B cell (primary cell): ENCODE measurements at regions not wholly inside any gene's neighbourhood (a gene's known extent, or its start where the extent isn't known, plus 50 kb on each side); places are given as distances from the start of the nearest gene placed in this dataset.

Experiments used
- ATAC-seq: fragments of 200-7000 bp; cut with Tn5 transposase; one replicate; pipeline ENCODE4 v1.10.0; 2021; ENCODE audit warnings: low read depth, mild to moderate bottlenecking, moderate number of reproducible peaks, moderate library complexity
- CTCF ChIA-PET: fragments of 350-600 bp; sonication (Branson Sonifier 250); formaldehyde crosslinking; loops from one replicate; lab custom pipeline; 2021; ENCODE audit warnings: antibody characterized with exemption, inconsistent platforms; lab: Charles Lee
- POLR2A ChIA-PET: fragments of 350-600 bp; sonication (Branson Sonifier 250); formaldehyde crosslinking; loops from one replicate; lab custom pipeline; 2021; ENCODE audit warnings: antibody characterized with exemption; lab: Charles Lee
- DNase-seq: peaks from one replicate; pipeline ENCODE4 v3.0.0; 2013
- H2AFZ ChIP-seq: 2 replicates; pipeline ENCODE4 v1.6.1; 2012; ENCODE audit warnings: mild to moderate bottlenecking, low read depth, low read length; ENCODE audit not compliant: insufficient read depth, poor library complexity, severe bottlenecking
- H3K27ac ChIP-seq, 2 donors: 1 replicate in 1 of 2; 2 replicates in 1 of 2; pipeline ENCODE4 v1.5.1; 2012 to 2013; ENCODE audit warnings: low read length in 2 of 2, mild to moderate bottlenecking in 2 of 2, moderate library complexity in 1 of 2
- H3K27me3 ChIP-seq, 4 experiments: fragments of 200-600 bp in 1 of 4; sonication (generic) in 1 of 4; replicated peaks in 1 of 4; 1 replicate in 2 of 4; 2 replicates in 2 of 4; pipeline versions ENCODE4 v1.6.1 to v1.7.0; 2013 to 2016; ENCODE audit warnings: low read length in 3 of 4, mild to moderate bottlenecking in 2 of 4, mixed read lengths in 1 of 4, moderate library complexity in 1 of 4; ENCODE audit not compliant: insufficient read depth in 4 of 4, control insufficient read depth in 3 of 4; ENCODE audit errors: control extremely low read depth in 1 of 4
- H3K36me3 ChIP-seq, 2 experiments: replicated peaks in 1 of 2; 1 replicate in 1 of 2; 2 replicates in 1 of 2; pipeline versions ENCODE4 v1.6.1 to v1.7.1; 2013; ENCODE audit warnings: low read length in 1 of 2; ENCODE audit not compliant: insufficient read depth in 2 of 2, control insufficient read depth in 1 of 2; ENCODE audit errors: control extremely low read depth in 1 of 2, extremely low read depth in 1 of 2
- H3K4me1 ChIP-seq, 2 donors: fragments of 200-600 bp in 1 of 2; sonication (generic) in 1 of 2; 1 replicate in 1 of 2; 2 replicates in 1 of 2; pipeline versions ENCODE4 v1.5.1 to v1.6.1; 2013 to 2017; ENCODE audit warnings: low read length in 2 of 2; ENCODE audit not compliant: control insufficient read depth in 2 of 2, insufficient read depth in 2 of 2
- H3K4me2 ChIP-seq: replicated peaks from 2 replicates; pipeline ENCODE3; 2012; ENCODE audit warnings: mild to moderate bottlenecking, low read depth, low read length; ENCODE audit not compliant: poor library complexity, severe bottlenecking
- H3K4me3 ChIP-seq, 5 experiments: fragments of 200-600 bp in 1 of 5; sonication (generic) in 1 of 5; 1 replicate in 3 of 5; 2 replicates in 2 of 5; pipeline versions ENCODE4 v1.5.1 to v1.7.0; 2011 to 2016; ENCODE audit warnings: low read length in 4 of 5, mild to moderate bottlenecking in 4 of 5, low read depth in 2 of 5, control low read depth in 1 of 5, moderate library complexity in 1 of 5; ENCODE audit not compliant: insufficient read depth in 1 of 5; ENCODE audit errors: control extremely low read depth in 1 of 5, extremely low read depth in 1 of 5
- H3K79me2 ChIP-seq: fragments of 200-600 bp; sonication (generic); one replicate; pipeline ENCODE4 v1.6.0; 2016; ENCODE audit warnings: low read length; ENCODE audit not compliant: control insufficient read depth, insufficient read depth
- H3K9ac ChIP-seq: fragments of 200-600 bp; sonication (generic); 2 replicates; pipeline ENCODE4 v1.6.1; 2017; ENCODE audit warnings: mild to moderate bottlenecking, low read length, moderate library complexity
- H3K9me3 ChIP-seq, 3 donors: one replicate each; pipeline versions ENCODE4 v1.6.1 to v1.7.1; 2013; ENCODE audit warnings: low read length in 2 of 3; ENCODE audit not compliant: control insufficient read depth in 2 of 3, insufficient read depth in 1 of 3; ENCODE audit errors: control extremely low read depth in 1 of 3
- H4K20me1 ChIP-seq: 2 replicates; pipeline ENCODE4 v1.6.0; 2012; ENCODE audit warnings: mild to moderate bottlenecking, low read length; ENCODE audit not compliant: insufficient read depth, control insufficient read depth, poor library complexity, severe bottlenecking
- H3K27ac Mint-ChIP-seq: one replicate; pipeline ENCODE4 v1.8.0; 2021; ENCODE audit warnings: mixed read lengths
- H3K27me3 Mint-ChIP-seq: one replicate; pipeline ENCODE4 v1.8.0; 2021; ENCODE audit warnings: mixed read lengths
- H3K4me1 Mint-ChIP-seq: one replicate; pipeline ENCODE4 v1.8.0; 2021; ENCODE audit warnings: mixed read lengths
- H3K4me3 Mint-ChIP-seq: one replicate; pipeline ENCODE4 v1.8.0; 2021; ENCODE audit warnings: mixed read lengths
- H3K9me3 Mint-ChIP-seq: one replicate; pipeline ENCODE4 v1.8.0; 2022; ENCODE audit warnings: mixed read lengths; ENCODE audit not compliant: insufficient read depth
- CTCF ChIP-seq: fragments of 200-600 bp; IDR thresholded peaks from one replicate; pipeline ENCODE4 v1.8.0; 2022; ENCODE audit warnings: antibody characterized with exemption, mild to moderate bottlenecking
- EZH2 ChIP-seq: IDR thresholded peaks from 2 replicates; pipeline ENCODE4 v1.6.1; 2012; ENCODE audit warnings: borderline replicate concordance, low read depth, mild to moderate bottlenecking, moderate library complexity, low read length; ENCODE audit not compliant: insufficient read depth, poor library complexity, severe bottlenecking
- WGBS: methylation state at CpG from one replicate; pipeline ENCODE4 v1.1.5; 2013; ENCODE audit warnings: missing lambda C conversion rate; ENCODE audit not compliant: insufficient coverage; 5-methylcytosine and 5-hydroxymethylcytosine counted together
- intact Hi-C: fragments of 100-400 bp; cut with micrococcal nuclease; formaldehyde crosslinking; loops from one replicate; pipeline ENCODE4 v1.10.0; 2022

- intact Hi-C loops = no loop called here
- peaks cover 0 to 3% (median 0%) of the 10 kb centered on the region in 4 experiments for H3K27me3 ChIP-seq
- Mint-ChIP-seq H3K9me3 (no peaks in the 10 kb centered on the region), H3K4me3 (no peak overlapping the region), H3K27me3 (peaks cover 4% of the 10 kb centered on the region), H3K27ac (no peak overlapping the region), H3K4me1 (no peaks in the 10 kb centered on the region)
- DNase-seq = no peak
- H3K9ac ChIP-seq = no peak overlapping the region
- no peaks in the 10 kb centered on the region for H3K4me1 ChIP-seq
- no peak overlapping the region for H3K4me3 ChIP-seq
- H4K20me1 ChIP-seq = no peaks in the 10 kb centered on the region
- H3K4me2 ChIP-seq = no peak overlapping the region
- no peak for ATAC-seq
- WGBS = 56% methylated on average over 16 of the region's 20 CpGs
- H3K27ac ChIP-seq = no peak overlapping the region
- CTCF ChIA-PET = no interaction called here
- H3K9me3 ChIP-seq = peaks cover 0 to 4% (median 0%) of the 10 kb centered on the region in 3 donors
- no peaks in the 10 kb centered on the region for H3K79me2 ChIP-seq
- POLR2A ChIA-PET = no interaction called here
- no peak overlapping the region for H2AFZ ChIP-seq
- no peaks in the 10 kb centered on the region for H3K36me3 ChIP-seq
- TF ChIP-seq EZH2 (no peak), CTCF (no peak)
Observed at GRCh38 chr20:57047281-57048026, 219.0 kb downstream of the BMP7 start.
